RPMI7951 (cell line): ENCODE measurements at regions not wholly inside any gene's neighbourhood (a gene's known extent, or its start where the extent isn't known, plus 50 kb on each side); places are given as distances from the start of the nearest gene placed in this dataset.
"Not testable (repeated sequence)": the region's sequence is repeated elsewhere in the genome, so short reads cannot be mapped to it uniquely, and the experiment has no call there.

ENCODE experiments used
- DNase-seq: peaks from one replicate; pipeline ENCODE4 v3.0.0-alpha.2; 2012; ENCODE audit warnings: low read depth

GRCh38 chr1:70671006-70671405 is 259.9 kb downstream of the CTH start:
- no peak for DNase-seq

- DNase-seq = no peak
These were observed 261.4 kb downstream of the CTH start for GRCh38 chr1:70672442-70672888.

GRCh38 chr1:70674941-70675685 is 264.0 kb downstream of the CTH start:
- no peak for DNase-seq

- DNase-seq = no peak
These were observed 264.7 kb downstream of the CTH start for GRCh38 chr1:70675737-70676156.

GRCh38 chr1:70685300-70686286 is 274.5 kb downstream of the CTH start:
- DNase-seq = peak; percentile 43

GRCh38 chr1:70688580-70688979 is 277.5 kb downstream of the CTH start:
- DNase-seq = no peak

GRCh38 chr1:70706381-70707037 is 295.4 kb downstream of the CTH start:
- no peak for DNase-seq

GRCh38 chr1:70707214-70707613 is 296.1 kb downstream of the CTH start:
- DNase-seq = no peak

GRCh38 chr1:70714149-70714548 is 303.1 kb downstream of the CTH start:
- no peak for DNase-seq

GRCh38 chr1:70717211-70717610 is 306.1 kb downstream of the CTH start:
- DNase-seq = no peak

GRCh38 chr1:70717656-70718055 is 306.6 kb downstream of the CTH start:
- no peak for DNase-seq

- no peak for DNase-seq
These were observed 307.1 kb downstream of the CTH start for GRCh38 chr1:70718086-70718630.

- no peak for DNase-seq
These were observed 308.1 kb downstream of the CTH start for GRCh38 chr1:70719154-70719553.

GRCh38 chr1:70720109-70720508 is 309.0 kb downstream of the CTH start:
- DNase-seq = no peak

GRCh38 chr1:70720521-70720920 is 309.5 kb downstream of the CTH start:
- DNase-seq = no peak

GRCh38 chr1:70727886-70728489 is 316.9 kb downstream of the CTH start:
- DNase-seq = no peak

- not testable (repeated sequence) for DNase-seq
These were observed 311.1 kb downstream of the PTGER3 start for GRCh38 chr1:70736518-70736917.

GRCh38 chr1:70737125-70737524 is 310.5 kb downstream of the PTGER3 start:
- DNase-seq = no peak

- DNase-seq = no peak
These were observed 309.0 kb downstream of the PTGER3 start for GRCh38 chr1:70738624-70739023.

- DNase-seq = peak; percentile 2
These were observed 302.4 kb downstream of the PTGER3 start for GRCh38 chr1:70745199-70745598.

GRCh38 chr1:70746062-70746461 is 301.6 kb downstream of the PTGER3 start:
- not testable (repeated sequence) for DNase-seq
